ENCODE measurements at regions not wholly inside any gene's neighbourhood (a gene's known extent, or its start where the extent isn't known, plus 50 kb on each side); places are given as distances from the start of the nearest gene placed in this dataset.

DNA sequence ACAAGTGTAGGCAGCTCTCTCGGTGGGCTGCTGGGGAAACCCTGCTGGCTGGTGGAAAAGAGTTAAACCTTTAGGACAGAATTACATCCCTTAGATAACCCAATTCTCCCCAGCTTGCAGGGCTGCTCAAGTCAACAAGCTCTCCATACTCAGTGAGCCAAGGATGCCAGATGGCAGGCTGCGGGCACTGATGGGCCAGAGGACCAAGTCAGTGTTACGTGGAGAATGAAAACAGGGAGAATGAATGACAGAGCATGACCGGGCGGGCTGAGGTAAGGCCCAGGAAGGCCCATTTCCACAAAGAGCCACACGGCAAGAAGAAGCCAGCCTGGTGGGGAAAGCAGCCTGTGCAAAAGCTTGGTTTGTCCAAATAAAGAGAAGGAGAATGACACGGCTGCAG is 58.7 kb upstream of the CD93 start:
- CTCF ChIA-PET, result interaction anchor here (1.0 to 4.2 kb wide), 14 partner anchors 11 to 94 kb away, joined by 3 to 25 read pairs (median 4); partner anchors contain the start of gene CD93

More for the DNA sequence above, 58.7 kb upstream of the CD93 start:
- POLR2A ChIA-PET, result interaction anchor here (0.6 to 2.4 kb wide), 3 partner anchors 39 to 59 kb away, joined by 3 to 8 read pairs (median 3); partner anchors contain the start of gene CD93
- Histone ChIP-seq H3K79me2 (ENCODE audit: control insufficient read depth, insufficient read depth, low read length) (no peaks in the 10 kb centered on the region), H3K27ac (ENCODE audit: insufficient read depth, low read depth, low read length) (peak overlapping the region; percentile 88), H3K9ac (replicated peaks; ENCODE audit: extremely low read depth, insufficient read depth, low read length) (peak overlapping the region; percentile 26), H3K4me2 (ENCODE audit: insufficient read depth, low read length) (no peak overlapping the region), H2AFZ (ENCODE audit: low read depth, low read length) (no peak overlapping the region), H3K4me3 (replicated peaks in 1 of 3; ENCODE audit: insufficient read depth in 1 of 3, low read depth in 1 of 3, low read length in 3 of 3) (no peak overlapping the region), H3K36me3 (ENCODE audit: control insufficient read depth in 2 of 2, extremely low read depth in 1 of 2, insufficient read depth in 2 of 2, low read length in 2 of 2) (no peaks in the 10 kb centered on the region), H3K27me3 (ENCODE audit: control insufficient read depth in 2 of 2, insufficient read depth in 2 of 2, low read length in 2 of 2) (no peaks in the 10 kb centered on the region), H3K9me3 (replicated peaks; ENCODE audit: control insufficient read depth, insufficient read depth, low read length) (no peaks in the 10 kb centered on the region), H4K20me1 (replicated peaks; ENCODE audit: control insufficient read depth, extremely low read depth, insufficient read depth, low read length) (no peaks in the 10 kb centered on the region), H3K9me1 (replicated peaks; ENCODE audit: control insufficient read depth, extremely low read depth, insufficient read depth, low read length) (no peaks in the 10 kb centered on the region), H3K4me1 (ENCODE audit: control insufficient read depth, extremely low read depth, insufficient read depth, low read length) (peaks cover 91% of the 10 kb centered on the region)
- dilution Hi-C loops (cut with MboI; ENCODE audit: extremely low pct_ligation_motif_present, low sequenced_read_pairs), result no loop called here
- no peak for DNase-seq (ENCODE audit: low read depth, low spot score)
- intact Hi-C loops (cut with micrococcal nuclease), result loop anchor here (1.0 to 5.0 kb wide), 6 partner anchors 39 to 453 kb away; partner anchors contain the start of genes CD93 and NAPB
- FAIRE-seq, result no peak
- BruUV-seq (replicated peaks), result no TSS peak
- TF ChIP-seq EZH2 (IDR thresholded peaks at IDR 0.05; ENCODE audit: borderline replicate concordance, low read depth, low read length, severe bottlenecking) (no peak), JUN (IDR thresholded peaks at IDR 0.05; ENCODE audit: borderline replicate concordance, insufficient read depth, insufficient read length, low read depth) (no peak), MAX (IDR thresholded peaks at IDR 0.05; ENCODE audit: insufficient read depth, insufficient read length) (no peak), MYC (IDR thresholded peaks at IDR 0.05; ENCODE audit: low read depth, low read length) (no peak), CTCF (IDR thresholded peaks at IDR 0.05; ENCODE audit: extremely low read depth in 1 of 2, insufficient read depth in 1 of 2, low read depth in 1 of 2, low read length in 2 of 2) (no peak), POLR2A (IDR thresholded peaks at IDR 0.05; ENCODE audit: low read depth, low read length) (no peak), GATA2 (IDR thresholded peaks at IDR 0.05; ENCODE audit: insufficient read depth, insufficient read length, low read depth, low read length) (no peak), POLR2AphosphoS5 (IDR thresholded peaks at IDR 0.05; ENCODE audit: insufficient read depth, low read depth, low read length) (no peak), FOS (IDR thresholded peaks at IDR 0.05; ENCODE audit: borderline replicate concordance, insufficient read depth, low read length) (no peak)

All from endothelial cell of umbilical vein (primary cell).